ENCODE measurements at regions not wholly inside any gene's neighbourhood (a gene's known extent, or its start where the extent isn't known, plus 50 kb on each side); places are given as distances from the start of the nearest gene placed in this dataset.

GRCh38 chr6:128808856-128809255, 74.1 kb upstream of the LAMA2 start:
- no peak overlapping the region for H2AFZ ChIP-seq
- H3F3A ChIP-seq (ENCODE audit: insufficient read depth) = no peaks in the 10 kb centered on the region
- in situ Hi-C loops (cut with MboI) = no loop called here
- no peaks in the 10 kb centered on the region for H4K20me1 ChIP-seq (ENCODE audit: insufficient read depth)
- H3K4me3 ChIP-seq = no peak overlapping the region
- H3K27me3 ChIP-seq (replicated peaks; ENCODE audit: insufficient read depth) = no peaks in the 10 kb centered on the region
- H3K36me3 ChIP-seq (ENCODE audit: low read depth) = no peaks in the 10 kb centered on the region
- TF ChIP-seq EZH2 (IDR thresholded peaks at IDR 0.05; ENCODE audit: insufficient read depth, poor library complexity, severe bottlenecking) = no peak
- no peak for TF ChIP-seq EZH2phosphoT487 (IDR thresholded peaks at IDR 0.05; ENCODE audit: insufficient read depth, low read depth)
- H3K4me1 ChIP-seq (ENCODE audit: insufficient read depth) = no peaks in the 10 kb centered on the region
- H3K9me2 ChIP-seq (ENCODE audit: insufficient read depth) = no peaks in the 10 kb centered on the region
- no peak overlapping the region for H3K4me2 ChIP-seq (ENCODE audit: unreplicated experiment)
- no peak overlapping the region for H3K27ac ChIP-seq
- no peak for DNase-seq
- no peaks in the 10 kb centered on the region for H3K79me2 ChIP-seq (ENCODE audit: insufficient read depth)
- H3K9ac ChIP-seq = no peak overlapping the region
- no peaks in the 10 kb centered on the region for H3K9me3 ChIP-seq (ENCODE audit: low read depth)

- no peaks in the 10 kb centered on the region for H3F3A ChIP-seq (ENCODE audit: insufficient read depth)
- TF ChIP-seq EZH2 (IDR thresholded peaks at IDR 0.05; ENCODE audit: insufficient read depth, poor library complexity, severe bottlenecking) = no peak
- TF ChIP-seq EZH2phosphoT487 (IDR thresholded peaks at IDR 0.05; ENCODE audit: insufficient read depth, low read depth) = no peak
- H3K79me2 ChIP-seq (ENCODE audit: insufficient read depth) = no peaks in the 10 kb centered on the region
- in situ Hi-C loops (cut with MboI) = no loop called here
- peak; percentile 64 for DNase-seq
- 2 to 6% methylated on average over 2 of the region's 2 CpGs for WGBS, 2 experiments (ENCODE audit: low coverage in 1 of 2, low lambda C conversion rate in 2 of 2, missing lambda C conversion rate in 2 of 2)
- no peak overlapping the region for H3K9ac ChIP-seq
- no peaks in the 10 kb centered on the region for H3K4me1 ChIP-seq (ENCODE audit: insufficient read depth)
- no peaks in the 10 kb centered on the region for H3K9me3 ChIP-seq (ENCODE audit: low read depth)
- no peak overlapping the region for H3K4me3 ChIP-seq
- no peak overlapping the region for H3K27ac ChIP-seq
- H3K4me2 ChIP-seq (ENCODE audit: unreplicated experiment) = no peak overlapping the region
- no peaks in the 10 kb centered on the region for H4K20me1 ChIP-seq (ENCODE audit: insufficient read depth)
- no peaks in the 10 kb centered on the region for H3K9me2 ChIP-seq (ENCODE audit: insufficient read depth)
- no peak overlapping the region for H2AFZ ChIP-seq
- no peaks in the 10 kb centered on the region for H3K27me3 ChIP-seq (replicated peaks; ENCODE audit: insufficient read depth)
- H3K36me3 ChIP-seq (ENCODE audit: low read depth) = no peaks in the 10 kb centered on the region
These were observed 75.4 kb upstream of the LAMA2 start for GRCh38 chr6:128807577-128807976.

- no peaks in the 10 kb centered on the region for H4K20me1 ChIP-seq (ENCODE audit: insufficient read depth)
- H3K4me3 ChIP-seq = no peak overlapping the region
- WGBS, 2 experiments (ENCODE audit: low coverage in 1 of 2, low lambda C conversion rate in 2 of 2, missing lambda C conversion rate in 2 of 2) = 63 to 64% methylated on average over 3 of the region's 3 CpGs
- no peaks in the 10 kb centered on the region for H3K27me3 ChIP-seq (replicated peaks; ENCODE audit: insufficient read depth)
- H3K79me2 ChIP-seq (ENCODE audit: insufficient read depth) = no peaks in the 10 kb centered on the region
- H3K4me2 ChIP-seq (ENCODE audit: unreplicated experiment) = no peak overlapping the region
- H3K9me2 ChIP-seq (ENCODE audit: insufficient read depth) = no peaks in the 10 kb centered on the region
- no peak overlapping the region for H2AFZ ChIP-seq
- H3K9me3 ChIP-seq (ENCODE audit: low read depth) = no peaks in the 10 kb centered on the region
- H3K9ac ChIP-seq = no peak overlapping the region
- no peaks in the 10 kb centered on the region for H3K4me1 ChIP-seq (ENCODE audit: insufficient read depth)
- H3K27ac ChIP-seq = no peak overlapping the region
- H3K36me3 ChIP-seq (ENCODE audit: low read depth) = no peaks in the 10 kb centered on the region
- DNase-seq = peak; percentile 24
- in situ Hi-C loops (cut with MboI) = no loop called here
- H3F3A ChIP-seq (ENCODE audit: insufficient read depth) = no peaks in the 10 kb centered on the region
- TF ChIP-seq EZH2 (IDR thresholded peaks at IDR 0.05; ENCODE audit: insufficient read depth, poor library complexity, severe bottlenecking) (no peak), EZH2phosphoT487 (IDR thresholded peaks at IDR 0.05; ENCODE audit: insufficient read depth, low read depth) (no peak)
These were observed 76.7 kb upstream of the LAMA2 start for GRCh38 chr6:128806261-128806660.

GRCh38 chr6:128803911-128804310, 79.0 kb upstream of the LAMA2 start:
- H3K4me2 ChIP-seq (ENCODE audit: unreplicated experiment) = no peak overlapping the region
- TF ChIP-seq EZH2phosphoT487 (IDR thresholded peaks at IDR 0.05; ENCODE audit: insufficient read depth, low read depth) (no peak), EZH2 (IDR thresholded peaks at IDR 0.05; ENCODE audit: insufficient read depth, poor library complexity, severe bottlenecking) (no peak)

GRCh38 chr6:128801621-128802020, 81.3 kb upstream of the LAMA2 start:
- no peak overlapping the region for H3K4me2 ChIP-seq (ENCODE audit: unreplicated experiment)
- no peaks in the 10 kb centered on the region for H3K9me2 ChIP-seq (ENCODE audit: insufficient read depth)
- H3K36me3 ChIP-seq (ENCODE audit: low read depth) = no peaks in the 10 kb centered on the region
- no peak overlapping the region for H3K27ac ChIP-seq
- no peaks in the 10 kb centered on the region for H3K4me1 ChIP-seq (ENCODE audit: insufficient read depth)
- H3K79me2 ChIP-seq (ENCODE audit: insufficient read depth) = no peaks in the 10 kb centered on the region
- no peaks in the 10 kb centered on the region for H3F3A ChIP-seq (ENCODE audit: insufficient read depth)
- no peak overlapping the region for H3K4me3 ChIP-seq
- no peaks in the 10 kb centered on the region for H4K20me1 ChIP-seq (ENCODE audit: insufficient read depth)
- H3K27me3 ChIP-seq (replicated peaks; ENCODE audit: insufficient read depth) = no peaks in the 10 kb centered on the region
- no peak overlapping the region for H3K9ac ChIP-seq
- no peak for DNase-seq
- in situ Hi-C loops (cut with MboI) = no loop called here
- H2AFZ ChIP-seq = no peak overlapping the region
- H3K9me3 ChIP-seq (ENCODE audit: low read depth) = no peaks in the 10 kb centered on the region
- TF ChIP-seq EZH2phosphoT487 (IDR thresholded peaks at IDR 0.05; ENCODE audit: insufficient read depth, low read depth) = no peak
- no peak for TF ChIP-seq EZH2 (IDR thresholded peaks at IDR 0.05; ENCODE audit: insufficient read depth, poor library complexity, severe bottlenecking)

More at GRCh38 chr6:128803911-128804310, 79.0 kb upstream of the LAMA2 start:
- no peak overlapping the region for H3K27ac ChIP-seq
- H3F3A ChIP-seq (ENCODE audit: insufficient read depth) = no peaks in the 10 kb centered on the region
- no peak overlapping the region for H3K4me3 ChIP-seq
- H3K9me3 ChIP-seq (ENCODE audit: low read depth) = no peaks in the 10 kb centered on the region
- no peaks in the 10 kb centered on the region for H3K36me3 ChIP-seq (ENCODE audit: low read depth)
- H3K79me2 ChIP-seq (ENCODE audit: insufficient read depth) = no peaks in the 10 kb centered on the region
- no peaks in the 10 kb centered on the region for H3K9me2 ChIP-seq (ENCODE audit: insufficient read depth)
- H3K4me1 ChIP-seq (ENCODE audit: insufficient read depth) = no peaks in the 10 kb centered on the region
- no peaks in the 10 kb centered on the region for H4K20me1 ChIP-seq (ENCODE audit: insufficient read depth)
- no peak overlapping the region for H3K9ac ChIP-seq
- peak; percentile 52 for DNase-seq
- H3K27me3 ChIP-seq (replicated peaks; ENCODE audit: insufficient read depth) = no peaks in the 10 kb centered on the region
- H2AFZ ChIP-seq = 0 out of 2 replicates have a peak overlapping the region, but pooled peaks have one; percentile 15
- 12 to 17% methylated on average over 3 of the region's 3 CpGs for WGBS, 2 experiments (ENCODE audit: low coverage in 1 of 2, low lambda C conversion rate in 2 of 2, missing lambda C conversion rate in 2 of 2)
- in situ Hi-C loops (cut with MboI) = no loop called here

All from GM23248 (cell line).